ENCODE measurements at regions not wholly inside any gene's neighbourhood (a gene's known extent, or its start where the extent isn't known, plus 50 kb on each side); places are given as distances from the start of the nearest gene placed in this dataset.

DNA sequence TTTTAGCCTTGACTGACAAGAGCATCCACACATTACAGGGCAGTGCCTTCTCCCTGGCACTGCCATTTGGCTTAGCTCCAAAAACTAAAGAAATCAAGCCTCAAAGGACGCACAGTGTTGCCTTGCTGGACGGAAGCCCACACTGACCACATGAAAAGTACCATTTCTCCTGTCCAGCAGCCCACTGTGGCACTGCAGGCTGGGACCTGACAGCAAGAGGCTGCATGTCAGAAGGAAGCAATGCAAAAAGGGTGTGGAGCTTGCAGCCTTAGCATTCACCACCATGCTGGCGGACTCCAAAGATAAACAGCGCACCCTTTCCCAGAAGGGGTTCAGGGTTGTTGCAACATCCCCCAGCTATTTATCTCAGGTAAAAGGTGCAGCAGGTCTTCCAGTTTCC, 109.3 kb upstream of the BMAL1 start (continued):
- TF ChIP-seq, protein P1, sequence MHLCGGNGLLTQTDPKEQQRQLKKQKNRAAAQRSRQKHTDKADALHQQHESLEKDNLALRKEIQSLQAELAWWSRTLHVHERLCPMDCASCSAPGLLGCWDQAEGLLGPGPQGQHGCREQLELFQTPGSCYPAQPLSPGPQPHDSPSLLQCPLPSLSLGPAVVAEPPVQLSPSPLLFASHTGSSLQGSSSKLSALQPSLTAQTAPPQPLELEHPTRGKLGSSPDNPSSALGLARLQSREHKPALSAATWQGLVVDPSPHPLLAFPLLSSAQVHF (CRISPR knock-in tag; IDR thresholded peaks at IDR 0.05): no peak
- TF ChIP-seq ZC3H4 (CRISPR knock-in tag; IDR thresholded peaks at IDR 0.05; ENCODE audit: borderline replicate concordance) (no peak), ZNF549 (CRISPR knock-in tag; IDR thresholded peaks at IDR 0.05) (no peak)

DNA sequence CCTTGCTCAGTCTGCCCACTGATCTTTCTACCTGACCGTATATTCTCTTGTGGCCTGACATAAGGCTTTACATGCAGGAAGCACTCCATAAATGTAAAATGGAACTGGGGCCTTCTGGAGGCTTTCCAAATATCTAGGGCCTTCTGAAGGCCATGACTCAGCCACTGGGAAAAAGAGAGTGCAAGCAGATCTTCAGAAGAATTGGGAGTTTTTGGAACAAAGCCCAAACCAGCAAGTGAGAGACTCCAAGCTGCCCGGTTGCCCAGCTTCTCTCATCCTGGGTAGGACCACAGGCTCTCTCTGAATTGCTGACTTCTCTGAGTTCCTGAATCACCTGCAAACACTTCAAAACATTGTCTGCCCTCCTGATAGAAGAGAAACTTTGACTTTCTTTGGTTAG, 107.9 kb upstream of the BMAL1 start:
- Histone ChIP-seq H3K27me3 (ENCODE audit: control insufficient read depth in 1 of 2, insufficient read depth in 2 of 2, low read length in 2 of 2) (no peaks in the 10 kb centered on the region; a peak in 1 of 5 replicates), H3K4me1 (ENCODE audit: insufficient read depth, low read length) (no peaks in the 10 kb centered on the region), H2AFZ (ENCODE audit: low read length) (no peak overlapping the region), H3K27ac (ENCODE audit: extremely low read length, insufficient read depth, low read length) (no peak overlapping the region), H3K4me3 (replicated peaks in 1 of 3; ENCODE audit: insufficient read depth in 1 of 3, low read depth in 2 of 3, low read length in 3 of 3) (no peak overlapping the region), H3K9ac (ENCODE audit: insufficient read depth, low read depth, low read length) (no peak overlapping the region), H3K9me3 (ENCODE audit: low read length) (no peaks in the 10 kb centered on the region), H4K20me1 (ENCODE audit: insufficient read depth, low read length) (no peaks in the 10 kb centered on the region), H3K4me2 (ENCODE audit: low read depth, low read length) (no peak overlapping the region), H3K79me2 (ENCODE audit: insufficient read depth, low read length) (no peaks in the 10 kb centered on the region), H3K36me3 (replicated peaks in 1 of 2; ENCODE audit: control insufficient read depth in 1 of 2, insufficient read depth in 2 of 2, low read length in 2 of 2) (no peaks in the 10 kb centered on the region)
- ATAC-seq: no peak
- WGBS (ENCODE audit: low lambda C conversion rate): 3% methylated on average over 2 of the region's 2 CpGs
- in situ Hi-C loops (cut with HindIII; ENCODE audit: extremely low pct_ligation_motif_present, low pct_unique_long_range_greater_than_20kb): no loop called here
- no peak for DNase-seq (ENCODE audit: low spot score)
- CTCF ChIA-PET (ENCODE audit: low intra/inter-chr PET ratio, low total read pairs): no interaction called here
- BruUV-seq (replicated peaks): no TSS peak
- no peak for FAIRE-seq
- TF ChIP-seq ZNF530 (CRISPR knock-in tag; IDR thresholded peaks at IDR 0.05; ENCODE audit: low read depth): no peak
- TF ChIP-seq KLF16 (CRISPR knock-in tag; IDR thresholded peaks at IDR 0.05): no peak
- no peak for TF ChIP-seq HMGXB3 (CRISPR knock-in tag; IDR thresholded peaks at IDR 0.05; ENCODE audit: borderline replicate concordance)
- TF ChIP-seq HNRNPUL1 (IDR thresholded peaks at IDR 0.05; ENCODE audit: low read depth, low read length): no peak
- TF ChIP-seq CEBPB (IDR thresholded peaks at IDR 0.05; ENCODE audit: borderline replicate concordance, low read depth, low read length): no peak
- TF ChIP-seq, protein P2, sequence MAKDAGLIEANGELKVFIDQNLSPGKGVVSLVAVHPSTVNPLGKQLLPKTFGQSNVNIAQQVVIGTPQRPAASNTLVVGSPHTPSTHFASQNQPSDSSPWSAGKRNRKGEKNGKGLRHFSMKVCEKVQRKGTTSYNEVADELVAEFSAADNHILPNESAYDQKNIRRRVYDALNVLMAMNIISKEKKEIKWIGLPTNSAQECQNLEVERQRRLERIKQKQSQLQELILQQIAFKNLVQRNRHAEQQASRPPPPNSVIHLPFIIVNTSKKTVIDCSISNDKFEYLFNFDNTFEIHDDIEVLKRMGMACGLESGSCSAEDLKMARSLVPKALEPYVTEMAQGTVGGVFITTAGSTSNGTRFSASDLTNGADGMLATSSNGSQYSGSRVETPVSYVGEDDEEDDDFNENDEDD (CRISPR knock-in tag; IDR thresholded peaks at IDR 0.05; ENCODE audit: borderline replicate concordance): no peak
- no peak for TF ChIP-seq THAP11 (CRISPR knock-in tag; IDR thresholded peaks at IDR 0.05)
- no peak for TF ChIP-seq HDAC6 (IDR thresholded peaks at IDR 0.05; ENCODE audit: low read depth, low read length)
- POLR2A ChIA-PET: no interaction called here
- intact Hi-C loops (cut with micrococcal nuclease; ENCODE audit: unreplicated experiment): no loop called here

Measured in HepG2 (cell line).